Osteocyte (in vitro differentiated cells): ENCODE measurements at regions not wholly inside any gene's neighbourhood (a gene's known extent, or its start where the extent isn't known, plus 50 kb on each side); places are given as distances from the start of the nearest gene placed in this dataset.

Experiments
- DNase-seq: peaks from one replicate; pipeline ENCODE4 v3.0.0; 2021; ENCODE audit warnings: mixed read lengths; ENCODE audit not compliant: unreplicated experiment; ENCODE audit errors: extremely low spot score
- H3K27ac Mint-ChIP-seq: one replicate; pipeline ENCODE4 v1.8.0; 2021; ENCODE audit warnings: mild to moderate bottlenecking, mixed read lengths; ENCODE audit not compliant: unreplicated experiment
- H3K27me3 Mint-ChIP-seq: one replicate; pipeline ENCODE4 v1.8.0; 2021; ENCODE audit warnings: mixed read lengths; ENCODE audit not compliant: unreplicated experiment
- H3K36me3 Mint-ChIP-seq: one replicate; pipeline ENCODE4 v1.8.0; 2021; ENCODE audit warnings: mixed read lengths; ENCODE audit not compliant: unreplicated experiment
- H3K4me1 Mint-ChIP-seq: one replicate; pipeline ENCODE4 v1.8.0; 2021; ENCODE audit warnings: mixed read lengths; ENCODE audit not compliant: unreplicated experiment
- H3K4me3 Mint-ChIP-seq: one replicate; pipeline ENCODE4 v1.8.0; 2021; ENCODE audit warnings: mild to moderate bottlenecking, moderate library complexity, mixed read lengths; ENCODE audit not compliant: unreplicated experiment
- H3K9me3 Mint-ChIP-seq: one replicate; pipeline ENCODE4 v1.8.0; 2021; ENCODE audit warnings: mixed read lengths; ENCODE audit not compliant: unreplicated experiment
- TF ChIP-seq, protein P1 (sequence below): fragments of 200-600 bp; sonication (generic); IDR thresholded peaks from 2 replicates; pipeline ENCODE4 v1.5.0; 2021; ENCODE audit warnings: antibody characterized with exemption, mild to moderate bottlenecking, moderate library complexity

DNA sequence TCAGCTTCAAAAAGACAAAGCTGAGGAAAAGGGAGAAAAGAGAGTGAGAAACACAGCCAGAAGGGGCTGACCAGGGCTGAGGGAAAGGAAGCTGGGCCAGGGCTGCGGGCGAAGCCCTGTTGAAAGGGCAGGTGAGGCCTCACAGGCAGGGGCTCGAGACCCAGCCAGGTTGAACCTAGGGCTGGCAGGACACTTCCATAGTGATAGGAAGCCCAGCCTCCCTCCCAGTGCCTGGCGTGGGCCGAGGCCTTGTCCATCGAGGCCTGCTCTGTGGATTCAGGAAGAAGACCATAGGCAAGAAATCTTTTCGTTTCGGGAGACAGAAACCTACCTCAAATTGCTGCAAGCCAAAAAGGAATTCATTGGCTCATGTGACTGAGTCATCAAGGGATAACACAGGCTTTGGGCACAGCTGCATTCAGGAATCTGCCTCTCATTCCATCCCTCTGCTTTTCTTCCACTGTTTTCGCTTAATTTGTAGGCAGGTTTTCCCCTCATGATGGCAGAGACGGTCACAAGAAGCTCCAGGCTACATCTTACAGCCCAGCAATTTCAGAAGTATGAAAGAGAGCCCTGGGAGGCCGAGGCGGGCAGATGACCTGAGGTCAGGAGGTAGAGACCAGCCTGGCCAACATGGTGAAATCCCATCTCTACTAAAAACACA is 311.1 kb upstream of the SULF2 start:
- no peak overlapping the region for H3K4me3 Mint-ChIP-seq
- no peaks in the 10 kb centered on the region for H3K9me3 Mint-ChIP-seq
- no peaks in the 10 kb centered on the region for H3K4me1 Mint-ChIP-seq
- H3K27ac Mint-ChIP-seq = no peak overlapping the region
- DNase-seq = no peak
- H3K27me3 Mint-ChIP-seq = peaks cover 40% of the 10 kb centered on the region
- TF ChIP-seq, protein P1, sequence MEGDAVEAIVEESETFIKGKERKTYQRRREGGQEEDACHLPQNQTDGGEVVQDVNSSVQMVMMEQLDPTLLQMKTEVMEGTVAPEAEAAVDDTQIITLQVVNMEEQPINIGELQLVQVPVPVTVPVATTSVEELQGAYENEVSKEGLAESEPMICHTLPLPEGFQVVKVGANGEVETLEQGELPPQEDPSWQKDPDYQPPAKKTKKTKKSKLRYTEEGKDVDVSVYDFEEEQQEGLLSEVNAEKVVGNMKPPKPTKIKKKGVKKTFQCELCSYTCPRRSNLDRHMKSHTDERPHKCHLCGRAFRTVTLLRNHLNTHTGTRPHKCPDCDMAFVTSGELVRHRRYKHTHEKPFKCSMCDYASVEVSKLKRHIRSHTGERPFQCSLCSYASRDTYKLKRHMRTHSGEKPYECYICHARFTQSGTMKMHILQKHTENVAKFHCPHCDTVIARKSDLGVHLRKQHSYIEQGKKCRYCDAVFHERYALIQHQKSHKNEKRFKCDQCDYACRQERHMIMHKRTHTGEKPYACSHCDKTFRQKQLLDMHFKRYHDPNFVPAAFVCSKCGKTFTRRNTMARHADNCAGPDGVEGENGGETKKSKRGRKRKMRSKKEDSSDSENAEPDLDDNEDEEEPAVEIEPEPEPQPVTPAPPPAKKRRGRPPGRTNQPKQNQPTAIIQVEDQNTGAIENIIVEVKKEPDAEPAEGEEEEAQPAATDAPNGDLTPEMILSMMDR = no peak
- no peaks in the 10 kb centered on the region for H3K36me3 Mint-ChIP-seq

GRCh38 chr20:48094944-48095343 is 309.7 kb upstream of the SULF2 start:
- DNase-seq = no peak
- no peak overlapping the region for H3K27ac Mint-ChIP-seq
- no peaks in the 10 kb centered on the region for H3K9me3 Mint-ChIP-seq
- H3K4me1 Mint-ChIP-seq = no peaks in the 10 kb centered on the region
- H3K27me3 Mint-ChIP-seq = peaks cover 33% of the 10 kb centered on the region
- no peaks in the 10 kb centered on the region for H3K36me3 Mint-ChIP-seq
- no peak overlapping the region for H3K4me3 Mint-ChIP-seq
- TF ChIP-seq, protein P1 = no peak

DNA sequence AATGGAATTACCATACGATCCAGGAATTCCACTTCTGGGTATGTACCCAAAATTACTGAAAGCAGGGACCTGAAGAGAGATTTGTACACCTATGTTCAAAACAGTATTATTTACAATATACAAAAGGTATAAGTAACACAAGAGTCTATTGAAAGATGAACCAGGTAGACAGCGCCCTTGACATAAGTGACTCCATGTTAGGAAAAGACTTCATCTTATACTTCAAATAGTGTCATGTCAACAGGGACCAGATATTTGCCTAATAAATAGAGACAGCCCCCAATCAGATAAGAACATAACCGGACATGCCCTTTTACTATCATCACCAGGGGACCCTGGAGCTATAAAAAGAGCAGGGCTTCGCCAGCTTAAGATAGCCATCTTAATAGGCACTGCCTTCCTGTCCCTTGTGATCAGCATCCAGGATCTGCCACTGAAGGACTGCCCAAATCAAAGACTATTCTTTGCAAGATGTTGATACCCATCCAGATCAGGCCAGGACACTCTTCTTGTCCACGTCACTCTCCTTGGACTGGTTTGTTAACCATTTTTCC is 309.0 kb upstream of the SULF2 start:
- Mint-ChIP-seq H3K36me3 (no peaks in the 10 kb centered on the region), H3K4me3 (no peak overlapping the region), H3K9me3 (no peaks in the 10 kb centered on the region), H3K27ac (no peak overlapping the region), H3K4me1 (no peaks in the 10 kb centered on the region), H3K27me3 (peaks cover 33% of the 10 kb centered on the region)
- TF ChIP-seq, protein P1 = no peak
- DNase-seq = no peak

- TF ChIP-seq, protein P1 = no peak
- Mint-ChIP-seq H3K27me3 (peaks cover 34% of the 10 kb centered on the region), H3K9me3 (no peaks in the 10 kb centered on the region), H3K36me3 (no peaks in the 10 kb centered on the region), H3K4me3 (no peak overlapping the region), H3K4me1 (no peaks in the 10 kb centered on the region), H3K27ac (no peak overlapping the region)
- no peak for DNase-seq
Observed at GRCh38 chr20:48092596-48093280, 307.5 kb upstream of the SULF2 start.

- TF ChIP-seq, protein P1 = no peak
- Mint-ChIP-seq H3K9me3 (no peaks in the 10 kb centered on the region), H3K27me3 (peaks cover 43% of the 10 kb centered on the region), H3K4me3 (no peak overlapping the region), H3K27ac (no peak overlapping the region), H3K36me3 (no peaks in the 10 kb centered on the region), H3K4me1 (no peaks in the 10 kb centered on the region)
- DNase-seq = no peak
Observed at GRCh38 chr20:48090784-48091183, 305.5 kb upstream of the SULF2 start.
